Stimulated activated CD8-positive, alpha-beta memory T cell treated with anti-CD3 and anti-CD28 coated beads, Interleukin-15, amount 100 ng/mL, for 48 hours (primary cell): ENCODE measurements at regions not wholly inside any gene's neighbourhood (a gene's known extent, or its start where the extent isn't known, plus 50 kb on each side); places are given as distances from the start of the nearest gene placed in this dataset.

Experiments used
- DNase-seq, 2 donors: peaks; one replicate each; pipeline ENCODE4 v3.0.0-alpha.2; 2020; ENCODE audit warnings: low read depth in 2 of 2

GRCh38 chr18:4854671-4855070, 342.4 kb downstream of the AKAIN1 start:
- DNase-seq, result no peak

DNA sequence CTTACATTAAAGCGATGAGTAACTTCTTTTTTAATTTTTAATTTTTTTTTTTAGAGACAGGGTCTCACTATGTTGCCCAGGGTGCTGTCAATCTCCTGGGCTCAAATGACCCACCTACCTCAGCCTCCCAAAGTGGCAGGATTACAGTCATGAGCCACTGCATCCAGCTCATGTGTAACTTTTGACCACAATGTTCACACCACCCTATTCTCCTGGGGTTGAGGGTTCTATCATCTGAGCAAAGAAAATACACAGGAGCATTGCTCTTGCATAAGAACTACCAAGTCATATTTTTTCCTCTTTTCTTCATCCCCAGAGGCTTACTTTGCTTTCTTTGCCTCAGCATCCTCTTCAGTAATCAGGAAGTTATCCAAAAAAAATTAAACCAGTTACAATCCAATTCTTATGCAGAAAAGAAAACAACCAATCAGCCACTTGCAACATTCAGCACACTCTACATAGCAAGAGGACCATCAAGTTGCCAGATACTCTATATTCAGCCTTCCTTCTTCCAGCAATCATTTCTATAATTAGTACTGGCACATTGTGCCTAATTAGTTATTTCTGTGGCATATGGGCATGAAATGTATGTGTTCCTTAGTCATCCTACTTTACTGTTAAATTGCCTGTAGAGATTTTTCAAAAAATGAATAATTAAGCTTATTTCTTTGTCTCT, 345.6 kb downstream of the AKAIN1 start:
- no peak for DNase-seq

GRCh38 chr18:4847056-4847455, 350.0 kb downstream of the AKAIN1 start:
- no peak for DNase-seq

DNA sequence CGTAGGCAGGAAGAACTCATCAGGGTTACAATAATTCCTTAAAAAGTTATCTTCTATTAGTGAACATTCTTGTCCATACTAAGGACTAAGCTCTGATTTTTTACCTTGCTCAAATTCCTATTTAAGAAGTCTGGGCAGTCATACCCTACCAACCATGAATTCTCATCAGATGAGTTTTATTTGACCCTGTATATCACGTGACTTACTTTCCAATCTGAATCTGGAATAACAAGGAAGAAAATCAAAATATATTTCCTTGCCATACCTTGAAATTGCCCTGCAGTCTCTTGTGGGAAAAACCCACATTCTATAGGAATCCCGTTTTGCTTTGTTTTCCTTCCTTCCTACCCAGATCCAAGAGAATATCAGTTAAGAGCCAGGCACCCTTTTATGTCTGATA, 352.7 kb downstream of the AKAIN1 start:
- no peak for DNase-seq

DNA sequence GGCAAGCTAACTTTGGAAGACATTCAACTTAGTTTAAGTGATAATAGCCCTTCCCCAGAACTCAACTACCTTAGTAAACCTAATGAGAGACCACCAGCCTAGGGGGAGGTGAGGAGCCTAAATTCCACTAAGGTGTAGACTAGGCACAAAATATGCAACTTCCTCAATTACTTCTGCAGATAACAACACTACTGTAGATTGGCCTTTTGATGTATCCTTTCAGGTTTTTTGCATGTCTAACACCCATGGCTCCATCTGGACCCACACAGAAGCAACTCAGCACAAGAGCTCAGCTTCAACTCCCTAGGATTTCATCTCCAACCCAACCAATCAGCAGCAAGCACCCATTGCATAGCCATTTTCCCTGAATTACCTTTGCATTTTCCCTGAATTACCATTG, 353.3 kb downstream of the AKAIN1 start:
- DNase-seq, result no peak

DNA sequence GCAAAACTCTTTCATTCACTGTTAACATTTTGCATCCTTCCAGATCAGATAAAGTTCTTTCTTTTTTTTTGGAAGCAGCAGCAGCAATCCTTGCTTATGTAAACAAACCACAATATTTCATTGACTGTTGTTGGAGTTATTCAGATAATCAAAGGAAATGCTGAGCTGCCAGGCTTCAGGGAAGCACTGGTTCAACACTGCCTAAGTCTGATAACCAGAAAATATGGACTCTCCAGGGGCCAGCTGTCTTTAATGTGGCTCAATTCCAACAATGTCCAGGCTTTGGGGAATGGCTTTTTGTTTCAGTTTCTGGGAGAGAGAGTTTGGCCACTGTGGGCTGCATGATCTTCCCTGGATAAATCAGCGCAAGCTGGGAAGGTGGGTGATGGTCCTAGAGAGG, 354.3 kb downstream of the AKAIN1 start:
- no peak for DNase-seq

GRCh38 chr18:4842287-4842686, 354.8 kb downstream of the AKAIN1 start:
- no peak for DNase-seq

- no peak for DNase-seq
Measured at GRCh38 chr18:4839639-4840038, 357.4 kb downstream of the AKAIN1 start.

DNA sequence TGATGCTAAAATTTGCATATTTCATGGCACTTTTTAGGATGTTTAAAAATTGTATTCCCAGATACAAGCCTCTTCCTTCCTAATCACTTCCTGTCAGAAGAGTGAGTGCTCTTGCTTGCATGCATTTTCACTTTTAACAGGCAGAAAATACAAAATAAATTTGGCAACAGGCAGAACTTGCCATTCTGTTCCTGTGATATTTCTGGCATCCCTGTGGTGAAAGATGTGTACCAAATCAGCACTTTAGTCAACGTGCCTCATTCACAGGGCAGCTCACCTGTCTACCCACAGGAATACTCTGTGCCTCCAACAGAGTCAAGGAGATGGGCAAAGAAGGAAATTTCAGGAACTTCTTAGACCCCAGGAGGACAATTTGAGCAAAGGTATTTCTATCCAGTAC, 360.9 kb downstream of the AKAIN1 start:
- DNase-seq, result no peak

- no peak for DNase-seq
Measured at GRCh38 chr18:4831791-4832375, 365.2 kb downstream of the AKAIN1 start.

DNA sequence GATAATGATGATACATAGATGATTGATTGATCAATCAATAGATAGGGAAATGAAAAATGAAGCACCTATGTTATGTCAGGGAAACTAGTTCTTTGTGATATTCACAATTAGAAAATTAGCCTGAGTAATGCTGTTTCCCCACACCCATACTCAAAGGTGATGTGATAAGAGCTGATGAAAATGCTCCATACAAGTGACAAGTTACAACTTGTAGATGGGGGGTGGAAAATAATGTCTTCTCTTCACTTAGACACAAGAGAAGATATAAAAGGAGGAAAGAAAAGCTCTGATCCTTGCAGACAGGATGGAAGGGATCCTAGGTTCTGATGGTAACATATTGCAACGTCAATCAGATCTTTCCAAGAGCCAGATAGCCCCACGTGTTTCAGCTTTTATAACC, 365.9 kb downstream of the AKAIN1 start:
- DNase-seq, result no peak

GRCh38 chr18:4823091-4823490, 368.0 kb upstream of the DLGAP1 start:
- no peak for DNase-seq

DNA sequence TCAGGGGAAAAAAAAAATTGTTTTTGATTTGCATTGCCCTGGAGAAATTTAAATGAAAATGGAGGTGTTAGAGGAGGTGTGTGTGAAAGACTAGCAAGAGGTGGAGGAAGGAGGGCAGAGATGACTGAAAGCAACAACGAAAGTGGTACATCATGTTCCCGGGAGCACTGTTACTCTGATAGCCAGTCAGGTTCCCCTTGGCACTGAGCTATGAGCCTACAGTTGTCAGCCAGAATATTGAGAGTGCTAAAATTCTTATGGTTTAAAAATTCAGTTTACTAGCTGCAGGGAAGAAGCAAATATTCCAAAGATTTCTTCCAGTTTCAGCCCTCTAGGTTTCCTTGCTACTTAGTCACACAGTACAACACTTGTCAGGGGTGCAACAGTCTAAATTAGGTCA, 366.7 kb upstream of the DLGAP1 start:
- no peak for DNase-seq

GRCh38 chr18:4817665-4818064, 362.6 kb upstream of the DLGAP1 start:
- no peak for DNase-seq

DNA sequence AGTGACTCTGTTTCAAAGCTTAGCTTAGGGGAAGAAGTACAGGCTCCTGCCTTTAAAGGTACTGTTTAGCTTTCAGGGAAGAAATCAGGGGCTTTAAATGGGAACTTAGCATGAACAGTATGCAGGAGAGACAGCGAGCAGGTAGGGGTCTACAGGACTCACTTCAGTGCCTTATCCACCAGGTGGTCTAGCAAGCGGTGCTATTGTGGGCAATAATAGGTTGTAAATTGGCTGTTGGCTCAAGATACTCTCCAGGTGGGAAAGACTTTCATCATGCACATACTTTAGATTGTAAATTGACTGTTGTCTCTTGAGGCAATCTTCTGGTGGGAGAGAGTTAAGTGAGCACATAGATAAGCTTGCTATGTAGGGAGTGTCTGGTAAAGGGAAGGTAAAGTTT, 358.6 kb upstream of the DLGAP1 start:
- no peak for DNase-seq

DNA sequence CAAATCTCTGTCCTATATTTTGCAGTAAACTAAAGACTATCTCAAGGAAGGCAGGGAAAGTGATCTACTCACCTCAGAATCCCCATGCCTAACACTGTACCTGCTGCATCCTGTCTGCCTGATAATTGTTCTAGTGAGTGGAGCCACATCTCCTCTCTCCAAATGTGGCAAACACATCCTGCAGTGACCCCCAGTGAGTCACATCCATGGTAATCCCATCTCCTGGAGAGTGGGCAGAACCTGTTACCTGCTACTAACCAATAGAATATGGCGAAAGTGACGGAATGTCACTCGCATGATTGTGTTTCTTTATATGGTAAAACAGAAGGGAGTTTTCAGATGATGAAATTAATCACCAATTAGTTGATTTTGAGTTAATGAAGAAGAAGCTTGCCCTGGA, 353.8 kb upstream of the DLGAP1 start:
- no peak for DNase-seq

DNA sequence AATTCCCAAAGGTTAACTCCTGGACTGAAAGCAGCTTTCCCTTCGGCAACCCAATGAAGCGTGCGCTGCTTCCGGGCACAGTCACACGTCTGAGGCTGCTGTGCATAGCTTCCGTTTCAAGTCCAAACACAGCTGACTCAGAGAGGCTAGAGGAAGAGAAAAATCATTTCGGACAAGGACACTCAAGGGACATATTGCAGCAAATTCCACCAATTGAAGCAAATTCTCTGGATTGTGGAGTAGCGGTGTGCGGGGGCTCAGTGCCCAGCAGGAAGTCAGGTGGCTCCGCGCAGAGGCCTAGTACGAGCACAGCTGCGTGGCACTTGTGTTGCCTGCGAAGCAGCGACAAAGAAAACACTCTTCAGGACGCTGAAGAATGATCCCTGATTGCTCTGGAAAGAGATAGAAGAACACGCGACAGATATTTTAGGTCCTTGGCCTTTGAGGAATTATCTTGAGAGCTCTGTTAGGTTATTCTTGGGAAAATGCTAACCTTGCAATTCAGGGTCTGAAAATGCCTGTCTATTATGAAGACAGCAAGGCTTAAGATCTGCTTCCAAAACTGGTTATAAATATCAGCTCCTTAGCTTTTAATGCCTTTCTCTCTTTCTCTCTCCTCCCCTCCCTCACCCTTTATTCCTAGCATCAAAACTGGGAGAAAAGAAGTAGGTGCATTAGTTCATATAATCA, 352.6 kb upstream of the DLGAP1 start:
- no peak for DNase-seq

DNA sequence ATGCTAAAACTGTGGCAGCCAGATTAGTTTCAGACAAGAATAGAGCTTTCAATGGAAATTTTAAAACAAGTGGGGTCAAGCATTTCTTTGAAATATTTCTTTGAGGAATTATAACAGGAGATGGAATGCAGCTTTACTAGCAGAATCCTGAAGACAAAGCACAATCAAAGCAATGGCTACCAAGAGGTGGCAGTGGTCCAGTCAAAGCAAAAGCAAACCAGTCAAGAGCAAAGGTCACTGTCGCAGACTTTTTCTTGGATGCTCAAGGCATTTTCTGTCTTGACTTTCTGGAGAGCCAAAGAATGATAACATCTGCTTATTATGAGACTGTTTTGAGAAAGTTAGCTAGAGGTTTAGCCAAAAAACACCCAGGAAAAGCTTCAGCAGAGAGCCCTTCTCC, 351.2 kb upstream of the DLGAP1 start:
- no peak for DNase-seq

GRCh38 chr18:4802296-4802695, 347.2 kb upstream of the DLGAP1 start:
- DNase-seq, result no peak

DNA sequence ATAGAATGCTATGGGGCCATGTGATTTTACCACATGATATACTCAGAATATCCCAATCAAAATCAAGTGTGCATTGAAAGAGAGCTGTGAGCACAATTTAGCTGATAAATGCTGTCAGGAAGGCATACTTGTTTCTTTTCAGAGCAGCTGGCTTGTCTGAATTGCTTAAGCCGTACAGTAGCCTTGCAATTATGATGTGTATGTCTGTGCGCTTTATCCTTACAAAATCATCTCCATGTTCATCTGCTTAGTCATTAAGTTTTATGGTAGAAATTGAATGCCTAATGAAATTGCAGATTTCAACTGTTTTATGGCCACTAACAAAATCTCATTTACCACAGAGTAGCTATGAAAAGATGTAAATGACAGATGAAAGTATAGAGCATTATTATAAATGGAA, 346.0 kb upstream of the DLGAP1 start:
- no peak for DNase-seq

- DNase-seq, result no peak
Measured at GRCh38 chr18:4797002-4797685, 342.0 kb upstream of the DLGAP1 start.

GRCh38 chr18:4789506-4789905, 334.4 kb upstream of the DLGAP1 start:
- no peak for DNase-seq

DNA sequence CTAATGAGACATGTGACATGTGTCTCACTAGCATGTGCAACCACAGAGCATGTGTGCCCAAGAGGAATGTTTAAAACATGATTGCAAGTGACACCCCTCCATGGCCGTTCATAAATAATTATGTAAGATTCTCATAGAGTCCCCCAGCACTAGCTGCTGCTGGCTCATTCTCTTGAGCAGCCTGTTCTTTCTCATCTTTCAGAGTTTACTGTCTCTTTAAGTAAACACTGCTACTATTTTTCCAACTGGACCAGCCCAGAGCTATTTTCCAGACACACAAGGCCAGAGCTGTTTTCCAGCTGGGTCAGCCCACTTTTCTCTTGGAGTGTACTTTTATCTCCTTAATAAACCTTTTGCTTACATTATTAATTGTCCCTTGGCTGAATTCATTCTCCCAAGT, 326.8 kb upstream of the DLGAP1 start:
- no peak for DNase-seq
